HEK293 (cell line): ENCODE measurements at regions not wholly inside any gene's neighbourhood (a gene's known extent, or its start where the extent isn't known, plus 50 kb on each side); places are given as distances from the start of the nearest gene placed in this dataset.

Source experiments
- CTCF ChIA-PET: fragments of 350-600 bp; formaldehyde crosslinking; extraction: SDS; loops from one replicate; lab custom pipeline; 2021; ENCODE audit warnings: antibody characterized with exemption; lab: Yijun Ruan, JAX
- POLR2A ChIA-PET: fragments of 300-600 bp; formaldehyde crosslinking; extraction: SDS; loops from one replicate; lab custom pipeline; 2020; ENCODE audit warnings: antibody characterized with exemption, inconsistent platforms; lab: Yijun Ruan, JAX
- H3K27ac ChIP-seq: fragments of 200-500 bp; sonication (Bioruptor generic); 2 replicates; pipeline ENCODE4 v1.5.1; 2014; ENCODE audit warnings: low read depth, low read length, control low read depth, inconsistent platforms; ENCODE audit errors: extremely low read depth
- H3K36me3 ChIP-seq, 2 experiments: fragments of 200-500 bp in 1 of 2; sonication (Bioruptor generic) in 1 of 2; 1 replicate in 1 of 2; 2 replicates in 1 of 2; pipeline ENCODE4 v1.5.1; 2014 to 2017; ENCODE audit warnings: inconsistent platforms in 2 of 2, low read length in 2 of 2; ENCODE audit not compliant: control insufficient read depth in 2 of 2, insufficient read depth in 1 of 2
- H3K4me1 ChIP-seq: fragments of 200-500 bp; sonication (Bioruptor generic); 2 replicates; pipeline ENCODE4 v1.5.1; 2014; ENCODE audit warnings: mild to moderate bottlenecking, low read length, inconsistent platforms; ENCODE audit not compliant: control insufficient read depth, insufficient read depth
- H3K4me3 ChIP-seq: 2 replicates; pipeline ENCODE4 v1.5.1; 2011; ENCODE audit warnings: low read depth, mild to moderate bottlenecking, control low read depth, low read length, moderate library complexity
- H3K9me3 ChIP-seq: fragments of 200-500 bp; sonication (Bioruptor generic); 2 replicates; pipeline ENCODE4 v1.5.1; 2014; ENCODE audit warnings: low read depth, low read length, inconsistent platforms; ENCODE audit not compliant: control insufficient read depth, insufficient read depth
- HIC1 ChIP-seq: fragments of 450-650 bp; formaldehyde crosslinking; IDR thresholded peaks from 2 replicates; pipeline ENCODE4 v1.5.1; 2016; ENCODE audit warnings: missing biosample characterization, missing genetic modification characterization
- SP3 ChIP-seq: fragments of 450-650 bp; formaldehyde crosslinking; IDR thresholded peaks from 2 replicates; pipeline ENCODE4 v1.5.1; 2016; ENCODE audit warnings: missing biosample characterization, missing genetic modification characterization
- ZFHX2 ChIP-seq: fragments of 450-650 bp; formaldehyde crosslinking; conservative IDR thresholded peaks from 2 replicates; pipeline ENCODE4 v1.5.1; 2016; ENCODE audit warnings: missing biosample characterization, missing genetic modification characterization
- ZFP41 ChIP-seq: fragments of 450-650 bp; formaldehyde crosslinking; IDR thresholded peaks from 2 replicates; pipeline ENCODE4 v1.5.1; 2016; ENCODE audit warnings: missing biosample characterization, missing genetic modification characterization, borderline replicate concordance
- ZNF112 ChIP-seq: fragments of 450-650 bp; formaldehyde crosslinking; IDR thresholded peaks from 2 replicates; pipeline ENCODE4 v1.5.0; 2017; ENCODE audit warnings: missing biosample characterization, missing genetic modification characterization
- ZNF140 ChIP-seq: fragments of 450-650 bp; formaldehyde crosslinking; IDR thresholded peaks from 2 replicates; pipeline ENCODE4 v1.5.1; 2016; ENCODE audit warnings: missing biosample characterization, missing genetic modification characterization
- ZNF148 ChIP-seq: fragments of 450-650 bp; formaldehyde crosslinking; IDR thresholded peaks from 2 replicates; pipeline ENCODE4 v1.5.0; 2017; ENCODE audit warnings: missing biosample characterization, missing genetic modification characterization, borderline replicate concordance
- ZNF175 ChIP-seq: fragments of 450-650 bp; formaldehyde crosslinking; IDR thresholded peaks from 2 replicates; pipeline ENCODE4 v1.5.1; 2016; ENCODE audit warnings: missing biosample characterization, missing genetic modification characterization
- ZNF19 ChIP-seq: fragments of 450-650 bp; formaldehyde crosslinking; IDR thresholded peaks from 2 replicates; pipeline ENCODE4; 2016; ENCODE audit warnings: missing biosample characterization, missing genetic modification characterization, low read depth
- ZNF202 ChIP-seq: fragments of 450-650 bp; formaldehyde crosslinking; IDR thresholded peaks from 2 replicates; pipeline ENCODE4 v1.5.1; 2016; ENCODE audit warnings: missing biosample characterization, missing genetic modification characterization, borderline replicate concordance
- ZNF266 ChIP-seq: fragments of 450-650 bp; formaldehyde crosslinking; IDR thresholded peaks from 2 replicates; pipeline ENCODE4 v1.5.1; 2016; ENCODE audit warnings: missing biosample characterization, missing genetic modification characterization, low read depth
- ZNF362 ChIP-seq: fragments of 450-650 bp; formaldehyde crosslinking; IDR thresholded peaks from 2 replicates; pipeline ENCODE4 v1.5.1; 2016; ENCODE audit warnings: missing biosample characterization, missing genetic modification characterization
- ZNF433 ChIP-seq: fragments of 450-650 bp; formaldehyde crosslinking; IDR thresholded peaks from 2 replicates; pipeline ENCODE4 v1.5.1; 2016; ENCODE audit warnings: missing biosample characterization, missing genetic modification characterization, low read depth
- ZNF510 ChIP-seq: fragments of 450-650 bp; formaldehyde crosslinking; IDR thresholded peaks from 2 replicates; pipeline ENCODE4 v1.5.1; 2018; ENCODE audit warnings: mild to moderate bottlenecking, missing genetic modification characterization, missing biosample characterization; ENCODE audit not compliant: insufficient replicate concordance
- ZNF548 ChIP-seq: fragments of 450-650 bp; formaldehyde crosslinking; IDR thresholded peaks from 2 replicates; pipeline ENCODE4 v1.5.1; 2016; ENCODE audit warnings: missing biosample characterization, missing genetic modification characterization
- ZNF555 ChIP-seq: fragments of 450-650 bp; formaldehyde crosslinking; conservative IDR thresholded peaks from 2 replicates; pipeline ENCODE4 v1.5.1; 2017; ENCODE audit warnings: missing biosample characterization, mild to moderate bottlenecking, missing genetic modification characterization, inconsistent platforms
- ZNF600 ChIP-seq: fragments of 450-650 bp; formaldehyde crosslinking; IDR thresholded peaks from 2 replicates; pipeline ENCODE4 v1.5.1; 2016; ENCODE audit warnings: missing biosample characterization, missing genetic modification characterization
- ZNF660 ChIP-seq: fragments of 450-650 bp; IDR thresholded peaks from 2 replicates; pipeline ENCODE4 v1.5.1; 2018; ENCODE audit warnings: missing biosample characterization, mild to moderate bottlenecking, missing genetic modification characterization
- ZNF670 ChIP-seq: fragments of 450-650 bp; formaldehyde crosslinking; IDR thresholded peaks from 2 replicates; pipeline ENCODE4 v1.5.1; 2016; ENCODE audit warnings: missing biosample characterization, missing genetic modification characterization, low read depth
- ZNF830 ChIP-seq: fragments of 450-650 bp; IDR thresholded peaks from 2 replicates; pipeline ENCODE4 v1.5.0; 2018; ENCODE audit warnings: missing biosample characterization, missing genetic modification characterization, low read depth, mild to moderate bottlenecking, moderate library complexity
- ZNF837 ChIP-seq: fragments of 450-650 bp; formaldehyde crosslinking; IDR thresholded peaks from 2 replicates; pipeline ENCODE4 v1.5.1; 2016; ENCODE audit warnings: missing biosample characterization, missing genetic modification characterization
- ZXDB ChIP-seq: fragments of 450-650 bp; formaldehyde crosslinking; IDR thresholded peaks from 2 replicates; pipeline ENCODE4 v1.5.1; 2016; ENCODE audit warnings: missing biosample characterization, missing genetic modification characterization

- Histone ChIP-seq H3K4me1 (no peaks in the 10 kb centered on the region), H3K27ac (no peak overlapping the region), H3K9me3 (no peaks in the 10 kb centered on the region), H3K4me3 (no peak overlapping the region), H3K36me3 (no peaks in the 10 kb centered on the region)
- TF ChIP-seq ZNF362 (tag by site-specific recombination) (no peak), ZNF555 (tag by site-specific recombination) (no peak), ZNF837 (no peak), ZNF600 (tag by site-specific recombination) (no peak), ZNF433 (tag by site-specific recombination) (no peak), HIC1 (no peak), ZFHX2 (tag by site-specific recombination) (no peak), SP3 (tag by site-specific recombination) (no peak), ZNF548 (tag by site-specific recombination) (no peak), ZNF19 (tag by site-specific recombination) (no peak), ZNF175 (tag by site-specific recombination) (no peak), ZNF670 (tag by site-specific recombination) (no peak)
- ChIA-PET CTCF (no interaction called here), POLR2A (no interaction called here)
Observed at GRCh38 chr5:52277101-52277500, 510.6 kb upstream of the ITGA1 start.

GRCh38 chr5:52282647-52283046 is 505.1 kb upstream of the ITGA1 start:
- ChIA-PET CTCF (interaction anchor here (0.7 to 1.0 kb wide), 2 partner anchors 374 to 425 kb away, joined by 3 read pairs; no protein-coding TSS in a partner anchor), POLR2A (no interaction called here)
- no peak overlapping the region for H3K27ac ChIP-seq
- H3K4me1 ChIP-seq = no peaks in the 10 kb centered on the region
- H3K4me3 ChIP-seq = no peak overlapping the region
- no peaks in the 10 kb centered on the region for H3K9me3 ChIP-seq
- TF ChIP-seq ZNF660 (tag by site-specific recombination) (no peak), ZNF112 (tag by site-specific recombination) (no peak), ZFP41 (tag by site-specific recombination) (no peak), ZNF830 (no peak), ZNF510 (no peak), ZNF202 (no peak), SP3 (tag by site-specific recombination) (no peak), ZNF140 (tag by site-specific recombination) (no peak), ZNF148 (tag by site-specific recombination) (no peak), ZXDB (tag by site-specific recombination) (no peak), ZNF266 (tag by site-specific recombination) (no peak)
- H3K36me3 ChIP-seq = no peaks in the 10 kb centered on the region
